CD14-positive monocyte (primary cell): ENCODE measurements at regions not wholly inside any gene's neighbourhood (a gene's known extent, or its start where the extent isn't known, plus 50 kb on each side); places are given as distances from the start of the nearest gene placed in this dataset.

Experiments used
- DNase-seq, 3 donors: peaks; one replicate each; pipeline ENCODE4 v3.0.0-alpha.2; 2011 to 2022
- H2AFZ ChIP-seq: 2 replicates; pipeline ENCODE4 v1.6.0; 2012; ENCODE audit warnings: mild to moderate bottlenecking, low read depth, low read length, inconsistent platforms; ENCODE audit not compliant: insufficient read depth, poor library complexity, severe bottlenecking
- H3K27ac ChIP-seq, 2 donors: 1 replicate in 1 of 2; 2 replicates in 1 of 2; pipeline ENCODE4 v1.5.1; 2012 to 2013; ENCODE audit warnings: low read length in 2 of 2, control low read depth in 1 of 2, inconsistent platforms in 1 of 2, low read depth in 1 of 2, mild to moderate bottlenecking in 1 of 2
- H3K27me3 ChIP-seq, 2 donors: one replicate each; pipeline versions ENCODE4 v1.6.0 to v1.6.1; 2011 to 2013; ENCODE audit warnings: low read length in 2 of 2; ENCODE audit not compliant: control insufficient read depth in 2 of 2, insufficient read depth in 2 of 2
- H3K36me3 ChIP-seq, 2 donors: replicated peaks in 1 of 2; 1 replicate in 1 of 2; 2 replicates in 1 of 2; pipeline versions ENCODE4 v1.5.1 to v1.6.1; 2012 to 2013; ENCODE audit warnings: low read length in 2 of 2, control low read depth in 1 of 2, inconsistent platforms in 1 of 2, mild to moderate bottlenecking in 1 of 2; ENCODE audit not compliant: insufficient read depth in 2 of 2, control insufficient read depth in 1 of 2
- H3K4me1 ChIP-seq, 2 donors: 1 replicate in 1 of 2; 2 replicates in 1 of 2; pipeline versions ENCODE4 v1.5.1 to v1.6.1; 2012 to 2013; ENCODE audit warnings: low read length in 2 of 2, control low read depth in 1 of 2, inconsistent platforms in 1 of 2, mild to moderate bottlenecking in 1 of 2, moderate library complexity in 1 of 2; ENCODE audit not compliant: insufficient read depth in 2 of 2, control insufficient read depth in 1 of 2
- H3K4me2 ChIP-seq: replicated peaks from 2 replicates; pipeline ENCODE3; 2012; ENCODE audit warnings: low read length, moderate library complexity, mild to moderate bottlenecking; ENCODE audit not compliant: poor library complexity, severe bottlenecking; ENCODE audit errors: extremely low read depth
- H3K4me3 ChIP-seq, 3 experiments: fragments of 200-600 bp in 1 of 3; sonication (generic) in 1 of 3; replicated peaks in 1 of 3; 1 replicate in 2 of 3; 2 replicates in 1 of 3; pipeline ENCODE4 v1.5.1; 2011 to 2013; ENCODE audit warnings: low read length in 3 of 3, mild to moderate bottlenecking in 3 of 3, control low read depth in 2 of 3, low read depth in 2 of 3, inconsistent platforms in 1 of 3, moderate library complexity in 1 of 3
- H3K79me2 ChIP-seq: 2 replicates; pipeline ENCODE4 v1.6.0; 2012; ENCODE audit warnings: mild to moderate bottlenecking, control low read depth, inconsistent platforms, low read length, moderate library complexity; ENCODE audit not compliant: insufficient read depth
- H3K9ac ChIP-seq: 2 replicates; pipeline ENCODE4 v1.6.0; 2017; ENCODE audit warnings: low read length, mild to moderate bottlenecking; ENCODE audit not compliant: insufficient read depth, poor library complexity, severe bottlenecking
- H3K9me3 ChIP-seq, 2 donors: replicated peaks in 1 of 2; 1 replicate in 1 of 2; 2 replicates in 1 of 2; pipeline versions ENCODE4 v1.5.1 to v1.6.1; 2012 to 2013; ENCODE audit warnings: low read length in 2 of 2, control low read depth in 1 of 2; ENCODE audit not compliant: control insufficient read depth in 1 of 2, insufficient read depth in 1 of 2
- H4K20me1 ChIP-seq: 2 replicates; pipeline ENCODE4 v1.6.0; 2012; ENCODE audit warnings: mild to moderate bottlenecking, low read length, control low read depth, moderate library complexity; ENCODE audit not compliant: insufficient read depth
- H3K27ac Mint-ChIP-seq, 7 donors: one replicate each; pipeline ENCODE4 v1.8.0; 2020; ENCODE audit warnings: mild to moderate bottlenecking in 7 of 7, mixed read lengths in 7 of 7, moderate library complexity in 6 of 7, inconsistent platforms in 2 of 7
- H3K27me3 Mint-ChIP-seq, 3 donors: one replicate each; pipeline ENCODE4 v1.8.0; 2021 to 2022; ENCODE audit warnings: low read depth in 3 of 3, mild to moderate bottlenecking in 3 of 3, mixed read lengths in 3 of 3, moderate library complexity in 3 of 3, inconsistent platforms in 1 of 3
- H3K36me3 Mint-ChIP-seq, 2 donors: one replicate each; pipeline ENCODE4 v1.8.0; 2020; ENCODE audit warnings: mixed read lengths in 2 of 2, inconsistent platforms in 1 of 2, mild to moderate bottlenecking in 1 of 2
- H3K4me1 Mint-ChIP-seq: one replicate; pipeline ENCODE4 v1.8.0; 2020; ENCODE audit warnings: mild to moderate bottlenecking, mixed read lengths
- H3K4me3 Mint-ChIP-seq, 2 donors: one replicate each; pipeline ENCODE4 v1.8.0; 2020; ENCODE audit warnings: mild to moderate bottlenecking in 2 of 2, mixed read lengths in 2 of 2, moderate library complexity in 1 of 2
- H3K9me3 Mint-ChIP-seq, 7 donors: one replicate each; pipeline ENCODE4 v1.8.0; 2020 to 2022; ENCODE audit warnings: mixed read lengths in 7 of 7, mild to moderate bottlenecking in 6 of 7, moderate library complexity in 6 of 7, inconsistent platforms in 2 of 7
- CTCF ChIP-seq: fragments of 200-600 bp; IDR thresholded peaks from one replicate; pipeline ENCODE4 v1.8.0; 2022; ENCODE audit warnings: antibody characterized with exemption, mild to moderate bottlenecking
- WGBS: methylation state at CpG from one replicate; pipeline ENCODE4 v1.1.5; 2013; ENCODE audit warnings: missing lambda C conversion rate; ENCODE audit not compliant: insufficient coverage; 5-methylcytosine and 5-hydroxymethylcytosine counted together
- intact Hi-C, 2 donors: fragments of 100-400 bp; cut with micrococcal nuclease; formaldehyde crosslinking; loops; one replicate each; pipeline versions ENCODE4 v1.15.0 to v1.15.1; 2023

- Histone ChIP-seq H3K4me3 (no peak overlapping the region), H3K4me1 (peaks cover 7 to 14% of the 10 kb centered on the region in 2 donors), H4K20me1 (no peaks in the 10 kb centered on the region), H3K27ac (no peak overlapping the region), H3K4me2 (no peak overlapping the region), H3K36me3 (no peaks in the 10 kb centered on the region), H2AFZ (no peak overlapping the region), H3K27me3 (no peaks in the 10 kb centered on the region), H3K9me3 (peaks cover 0 to 2% of the 10 kb centered on the region in 2 donors), H3K9ac (no peak overlapping the region), H3K79me2 (no peaks in the 10 kb centered on the region)
- Mint-ChIP-seq H3K9me3 (peaks cover 4 to 16% (median 14%) of the 10 kb centered on the region in 7 donors), H3K36me3 (no peaks in the 10 kb centered on the region), H3K4me3 (no peak overlapping the region), H3K4me1 (peaks cover 22% of the 10 kb centered on the region), H3K27ac (no peak overlapping the region), H3K27me3 (peaks cover 2% of the 10 kb centered on the region in 3 donors)
- intact Hi-C loops, result no loop called here
- no peak for DNase-seq
- WGBS, result 82% methylated on average over 1 of the region's 2 CpGs
- no peak for TF ChIP-seq CTCF
Measured at GRCh38 chr9:16341177-16341576, 529.3 kb downstream of the BNC2 start.

- H3K27me3 Mint-ChIP-seq, result peaks cover 2 to 4% (median 2%) of the 10 kb centered on the region in 3 donors
- 98% methylated on average over 5 of the region's 7 CpGs for WGBS
- H4K20me1 ChIP-seq, result no peaks in the 10 kb centered on the region
- no peak overlapping the region for H3K4me2 ChIP-seq
- H2AFZ ChIP-seq, result no peak overlapping the region
- H3K79me2 ChIP-seq, result no peaks in the 10 kb centered on the region
- H3K36me3 Mint-ChIP-seq, result no peaks in the 10 kb centered on the region
- peak in 1 of 3 donors; percentile 63 for DNase-seq
- no peak for TF ChIP-seq CTCF
- H3K9me3 Mint-ChIP-seq, result peaks cover 4 to 21% (median 13%) of the 10 kb centered on the region in 7 donors
- H3K27ac Mint-ChIP-seq, result peak overlapping the region in 1 of 7 donors; percentile 63
- no peak overlapping the region for H3K9ac ChIP-seq
- no peak overlapping the region for H3K4me3 ChIP-seq
- H3K4me3 Mint-ChIP-seq, result no peak overlapping the region
- H3K4me1 ChIP-seq, result peaks cover 12 to 17% of the 10 kb centered on the region in 2 donors
- peaks cover 0 to 2% of the 10 kb centered on the region in 2 donors for H3K9me3 ChIP-seq
- intact Hi-C loops, result no loop called here
- H3K27me3 ChIP-seq, result no peaks in the 10 kb centered on the region
- peaks cover 29% of the 10 kb centered on the region for H3K4me1 Mint-ChIP-seq
- no peak overlapping the region for H3K27ac ChIP-seq
- no peaks in the 10 kb centered on the region for H3K36me3 ChIP-seq
Measured at GRCh38 chr9:16342246-16343020, 528.0 kb downstream of the BNC2 start.
